Femur (tissue), 1 donor: ENCODE measurements at regions not wholly inside any gene's neighbourhood (a gene's known extent, or its start where the extent isn't known, plus 50 kb on each side); places are given as distances from the start of the nearest gene placed in this dataset.
A peak's percentile ranks its signal among the peaks of the same experiment; 100 is the strongest.
"Not testable (repeated sequence)": the region's sequence is repeated elsewhere in the genome, so short reads cannot be mapped to it uniquely, and the experiment has no call there.

ENCODE experiments used
- DNase-seq: peaks from one replicate; pipeline ENCODE4 v3.0.0-alpha.2; 2017

DNA sequence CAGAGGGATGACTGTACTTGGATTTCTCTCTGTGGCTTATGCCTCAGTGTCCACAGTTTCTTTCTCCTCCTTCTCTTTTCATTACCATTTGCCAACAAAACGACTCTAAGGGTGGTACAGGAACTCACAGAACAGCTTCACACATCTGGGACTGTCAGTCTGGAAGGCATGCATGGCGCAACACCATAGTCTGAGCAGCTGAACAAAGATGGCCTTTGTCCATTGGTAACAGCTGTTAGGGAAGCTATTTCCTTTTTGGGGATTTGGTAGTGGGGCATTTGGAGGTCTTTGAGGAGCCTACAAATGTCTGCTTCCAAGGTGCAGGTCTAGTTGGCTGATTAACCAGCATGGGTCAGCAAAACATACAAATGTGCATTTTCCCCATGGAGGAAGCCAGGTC, 81.4 kb upstream of the PCDH8 start:
- DNase-seq: no peak

GRCh38 chr13:52926971-52927370, 78.5 kb upstream of the PCDH8 start:
- no peak for DNase-seq

DNA sequence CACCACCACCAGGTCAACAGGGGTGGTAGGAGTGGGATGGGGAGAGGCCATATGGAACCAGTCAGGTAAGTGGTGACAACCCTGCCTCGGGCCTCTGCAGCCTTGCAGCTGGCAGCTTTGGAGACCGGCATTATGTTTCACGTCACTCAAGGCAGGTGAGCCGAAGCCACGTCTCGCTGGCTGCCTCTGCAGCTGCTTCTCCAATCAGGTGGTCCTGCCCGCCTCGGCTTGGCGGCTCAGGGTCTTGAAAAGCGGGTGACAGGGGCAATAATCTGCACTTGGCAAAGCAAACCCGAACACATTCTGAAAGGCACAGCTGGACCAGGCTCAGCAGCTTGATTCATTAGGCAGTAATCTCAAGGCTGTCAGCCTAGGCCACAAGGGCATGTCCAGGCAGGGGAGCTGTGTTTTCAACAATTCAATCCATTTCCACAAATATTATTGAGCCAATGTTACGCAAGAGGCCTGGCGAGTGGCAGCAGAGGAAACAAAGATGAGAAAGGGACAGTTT, 77.4 kb upstream of the PCDH8 start:
- peak; percentile 55 for DNase-seq

DNA sequence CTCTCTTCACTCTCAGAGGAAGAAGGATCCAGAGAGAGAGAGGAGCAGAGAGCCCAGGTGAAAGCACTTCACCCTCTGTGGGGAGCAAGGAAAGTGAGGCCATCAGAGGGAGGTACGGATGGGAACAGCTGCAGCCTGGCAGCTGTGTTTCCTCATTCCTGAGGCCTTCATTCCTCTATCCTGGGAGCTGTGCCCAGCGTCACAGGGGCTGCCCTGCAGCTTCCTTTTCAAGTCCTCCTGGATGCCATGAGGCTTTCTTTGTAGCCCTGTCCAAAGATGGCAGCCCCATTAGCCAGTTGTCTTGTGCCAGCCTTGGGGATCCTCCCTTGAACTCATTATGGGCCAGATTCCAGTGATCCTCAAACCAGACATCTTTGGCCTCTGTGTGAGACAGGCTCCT, 76.8 kb upstream of the PCDH8 start:
- peak; percentile 62 for DNase-seq

DNA sequence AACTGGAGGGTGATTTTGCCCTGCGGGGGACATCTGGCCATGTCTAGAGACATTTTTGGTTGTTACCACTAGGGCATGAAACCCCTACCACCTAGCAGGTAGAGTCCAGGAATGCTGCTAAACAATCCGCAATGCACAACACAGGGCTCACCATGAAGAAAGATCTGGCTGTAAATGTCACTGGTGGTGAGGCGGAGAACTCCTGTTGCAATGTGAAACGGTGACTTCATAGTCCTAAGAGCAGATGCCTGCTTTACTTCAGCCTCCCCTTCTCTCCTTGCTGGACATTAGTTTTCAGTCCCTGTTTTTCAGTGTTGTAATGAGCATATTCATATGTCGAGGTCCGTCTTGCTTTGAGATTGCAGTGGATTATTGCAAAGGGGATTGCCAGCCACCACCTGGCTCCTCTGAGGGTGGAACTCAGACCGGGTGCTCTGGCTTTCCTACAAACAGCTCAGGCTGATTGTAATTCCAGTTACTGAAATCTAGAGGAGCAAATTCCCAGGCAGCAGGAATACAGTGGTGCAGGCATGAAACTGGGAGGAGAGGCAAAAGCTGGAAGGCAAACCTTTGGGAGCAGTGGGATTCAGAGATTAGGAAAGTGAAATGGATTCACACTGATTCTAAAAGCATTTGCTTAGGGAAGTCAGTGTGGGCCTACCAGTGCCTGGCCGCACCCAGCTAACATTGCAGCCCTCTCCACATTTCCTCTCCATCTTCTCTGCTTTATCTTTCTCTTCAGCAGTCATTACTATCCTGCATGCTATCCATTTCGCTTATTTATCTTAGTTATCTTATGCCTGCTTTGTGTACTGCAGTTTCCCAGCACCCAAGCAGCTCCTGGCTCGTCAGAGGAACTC, 76.1 kb upstream of the PCDH8 start:
- DNase-seq: no peak

GRCh38 chr13:52922961-52923360, 74.5 kb upstream of the PCDH8 start:
- no peak for DNase-seq

GRCh38 chr13:52921194-52921593, 72.8 kb upstream of the PCDH8 start:
- DNase-seq: no peak

GRCh38 chr13:52916486-52916990, 68.1 kb upstream of the PCDH8 start:
- DNase-seq: no peak

GRCh38 chr13:52911340-52911739, 62.9 kb upstream of the PCDH8 start:
- no peak for DNase-seq

DNA sequence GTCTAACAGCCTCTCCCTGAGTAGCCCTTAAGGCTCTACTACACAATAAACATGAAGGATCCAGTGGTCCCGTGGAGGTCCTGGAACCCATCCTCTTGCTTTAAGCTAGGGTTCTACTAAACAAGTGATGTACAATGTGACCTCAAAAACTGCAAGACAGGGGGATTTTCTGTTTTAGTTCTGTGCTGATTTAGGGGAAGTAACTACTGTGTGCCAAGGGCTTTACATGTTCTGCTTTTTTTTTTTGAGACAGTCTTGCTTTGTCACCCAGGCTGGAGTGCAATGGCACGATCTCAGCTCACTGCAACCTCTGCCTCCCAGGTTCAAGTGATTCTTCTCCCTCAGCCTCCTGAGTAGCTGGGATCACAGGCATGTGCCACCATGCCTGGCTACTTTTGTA, 61.9 kb upstream of the PCDH8 start:
- not testable (repeated sequence) for DNase-seq

- no peak for DNase-seq
Measured at GRCh38 chr13:52906122-52906903, 57.9 kb upstream of the PCDH8 start.

DNA sequence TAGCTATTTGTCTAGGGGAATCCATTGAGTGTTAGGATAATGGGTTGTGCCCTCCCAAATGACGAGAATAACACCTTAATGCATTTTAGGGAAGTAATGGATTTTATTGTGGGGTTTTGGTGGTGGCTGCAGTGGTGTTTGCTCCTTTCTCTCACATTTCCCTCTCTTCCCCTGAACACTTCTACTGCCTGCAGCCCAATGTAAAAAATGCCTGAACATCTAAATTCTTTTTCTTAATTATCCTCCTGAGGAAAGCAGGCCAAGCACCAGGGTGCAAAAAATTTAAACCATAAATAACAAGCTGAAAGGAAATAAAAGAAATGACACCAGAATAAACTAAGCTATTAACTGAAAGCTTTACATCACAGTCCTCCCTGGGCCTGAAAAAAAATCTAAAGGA, 57.3 kb upstream of the PCDH8 start:
- DNase-seq: no peak

DNA sequence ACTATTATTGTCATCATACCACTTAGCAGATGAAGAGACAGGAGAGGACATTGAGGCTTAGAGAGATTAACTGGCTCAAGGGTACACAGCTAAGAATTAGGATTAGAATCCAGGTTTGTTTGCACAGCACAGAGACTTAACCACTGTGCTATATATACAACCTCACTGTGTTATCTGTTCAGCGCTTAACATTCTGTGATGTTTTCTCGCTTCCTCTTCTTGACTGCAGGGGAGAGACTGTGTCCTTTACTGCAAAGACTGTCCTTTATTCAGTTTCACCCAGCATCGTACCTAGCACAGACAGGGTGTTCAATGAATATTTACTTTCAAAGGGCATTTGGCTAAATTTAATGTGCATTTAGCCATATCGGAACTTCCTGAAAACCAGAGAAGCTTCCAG, 54.9 kb upstream of the PCDH8 start:
- no peak for DNase-seq

- no peak for DNase-seq
Measured at GRCh38 chr13:52899206-52899605, 50.8 kb upstream of the PCDH8 start.
